BJ (cell line): ENCODE measurements at regions not wholly inside any gene's neighbourhood (a gene's known extent, or its start where the extent isn't known, plus 50 kb on each side); places are given as distances from the start of the nearest gene placed in this dataset.

ENCODE experiments used
- CTCF ChIA-PET: fragments of 350-600 bp; formaldehyde crosslinking; extraction: SDS; loops from one replicate; lab custom pipeline; 2021; ENCODE audit warnings: antibody characterized with exemption, inconsistent platforms; lab: Yijun Ruan, JAX
- POLR2A ChIA-PET: fragments of 300-600 bp; sonication (Branson Sonifier 250); formaldehyde crosslinking; extraction: SDS; loops from one replicate; lab custom pipeline; 2021; ENCODE audit warnings: antibody characterized with exemption; lab: Charles Lee
- DNase-seq: peaks from one replicate; pipeline ENCODE4 v3.0.0-alpha.2; 2011; ENCODE audit warnings: low read depth
- H3K27me3 ChIP-seq: 2 replicates; pipeline ENCODE4 v1.6.0; 2011; ENCODE audit warnings: low read length; ENCODE audit not compliant: control insufficient read depth, insufficient read depth
- H3K36me3 ChIP-seq: 2 replicates; pipeline ENCODE4 v1.5.1; 2011; ENCODE audit warnings: low read length; ENCODE audit not compliant: control insufficient read depth, insufficient read depth
- H3K4me3 ChIP-seq: 2 replicates; pipeline ENCODE4 v1.5.1; 2011; ENCODE audit warnings: low read depth, mild to moderate bottlenecking, control low read depth, low read length
- CTCF ChIP-seq: IDR thresholded peaks from 2 replicates; pipeline ENCODE4 v1.5.1; 2011; ENCODE audit warnings: low read depth, mild to moderate bottlenecking, control low read depth, inconsistent platforms, low read length, moderate library complexity; ENCODE audit not compliant: insufficient read depth

- ChIA-PET CTCF (no interaction called here), POLR2A (no interaction called here)
- TF ChIP-seq CTCF, result no peak
- Histone ChIP-seq H3K36me3 (no peaks in the 10 kb centered on the region), H3K4me3 (no peak overlapping the region), H3K27me3 (peaks cover 1% of the 10 kb centered on the region; the same call in 1 of the 2 replicates)
- no peak for DNase-seq
Measured at GRCh38 chr2:204317640-204318039, 227.6 kb upstream of the PARD3B start.

GRCh38 chr2:204321027-204321800 lies 224.1 kb upstream of the PARD3B start:
- H3K4me3 ChIP-seq, result no peak overlapping the region
- TF ChIP-seq CTCF, result no peak
- ChIA-PET POLR2A (no interaction called here), CTCF (interaction anchor here (0.6 to 3.8 kb wide), 2 partner anchors 165 to 371 kb away, joined by 3 to 13 read pairs; no protein-coding TSS in a partner anchor)
- H3K27me3 ChIP-seq, result no peaks in the 10 kb centered on the region
- no peaks in the 10 kb centered on the region for H3K36me3 ChIP-seq
- DNase-seq, result no peak

- POLR2A ChIA-PET, result no interaction called here
Measured at GRCh38 chr2:204321910-204322751, 223.1 kb upstream of the PARD3B start.

GRCh38 chr2:204325468-204325867 lies 219.8 kb upstream of the PARD3B start:
- DNase-seq, result peak; percentile 20
- TF ChIP-seq CTCF, result peak; percentile 78
- H3K4me3 ChIP-seq, result no peak overlapping the region
- H3K27me3 ChIP-seq, result no peaks in the 10 kb centered on the region
- ChIA-PET POLR2A (no interaction called here), CTCF (interaction anchor here (1.7 kb wide), 1 partner anchor 367 kb away, joined by 5 read pairs; no protein-coding TSS in a partner anchor)
- H3K36me3 ChIP-seq, result no peaks in the 10 kb centered on the region

More at GRCh38 chr2:204321910-204322751, 223.1 kb upstream of the PARD3B start:
- CTCF ChIA-PET, result interaction anchor here (0.6 to 3.8 kb wide), 4 partner anchors 166 to 1354 kb away, joined by 3 to 13 read pairs (median 4); no protein-coding TSS in a partner anchor
- H3K4me3 ChIP-seq, result no peak overlapping the region
- DNase-seq, result no peak
- H3K36me3 ChIP-seq, result no peaks in the 10 kb centered on the region
- TF ChIP-seq CTCF, result no peak
- no peaks in the 10 kb centered on the region for H3K27me3 ChIP-seq

- Histone ChIP-seq H3K4me3 (no peak overlapping the region), H3K36me3 (no peaks in the 10 kb centered on the region), H3K27me3 (no peaks in the 10 kb centered on the region)
- no peak for TF ChIP-seq CTCF
- POLR2A ChIA-PET, result no interaction called here
- CTCF ChIA-PET, result interaction anchor here (1.3 to 1.4 kb wide), 2 partner anchors 216 to 364 kb away, joined by 3 to 5 read pairs; no protein-coding TSS in a partner anchor
- DNase-seq, result no peak
Measured at GRCh38 chr2:204328373-204328772, 216.9 kb upstream of the PARD3B start.
